ENCODE measurements at regions not wholly inside any gene's neighbourhood (a gene's known extent, or its start where the extent isn't known, plus 50 kb on each side); places are given as distances from the start of the nearest gene placed in this dataset.

GRCh38 chr3:117439812-117440211 is 730.2 kb downstream of the TUSC7 start:
- intact Hi-C loops (cut with DNase I): no loop called here
- H3K4me1 ChIP-seq: no peaks in the 10 kb centered on the region
- TF ChIP-seq POLR2A (IDR thresholded peaks at IDR 0.05) (no peak), CTCF (IDR thresholded peaks at IDR 0.05) (peak in 4 of 6 experiments; percentile 10 to 50 (median 44))
- no peak overlapping the region for H3K4me3 ChIP-seq (replicated peaks in 1 of 3)
- H3K9me3 ChIP-seq: no peaks in the 10 kb centered on the region
- H3K27me3 ChIP-seq: no peaks in the 10 kb centered on the region
- no peaks in the 10 kb centered on the region for H3K36me3 ChIP-seq
- no peak overlapping the region for H3K27ac ChIP-seq
- WGBS, 2 donors: 77% methylated on average over 3 of the region's 3 CpGs
- peak in 1 of 2 donors; percentile 1 for DNase-seq

GRCh38 chr3:117441851-117442250 is 732.3 kb downstream of the TUSC7 start:
- H3K4me1 ChIP-seq: no peaks in the 10 kb centered on the region
- H3K36me3 ChIP-seq: no peaks in the 10 kb centered on the region
- no peak for TF ChIP-seq POLR2A (IDR thresholded peaks at IDR 0.05)
- TF ChIP-seq CTCF (IDR thresholded peaks at IDR 0.05): no peak
- H3K4me3 ChIP-seq (replicated peaks in 1 of 3): no peak overlapping the region
- H3K9me3 ChIP-seq: no peaks in the 10 kb centered on the region
- no peak for DNase-seq
- H3K27ac ChIP-seq: no peak overlapping the region
- intact Hi-C loops (cut with DNase I): no loop called here
- no peaks in the 10 kb centered on the region for H3K27me3 ChIP-seq
- whole genome bisulfite sequencing, 2 donors: 78 to 86% methylated on average over 4 of the region's 4 CpGs

GRCh38 chr3:117442566-117442965 is 733.0 kb downstream of the TUSC7 start:
- DNase-seq: no peak
- TF ChIP-seq CTCF (IDR thresholded peaks at IDR 0.05) (no peak), POLR2A (IDR thresholded peaks at IDR 0.05) (no peak)
- no peaks in the 10 kb centered on the region for H3K36me3 ChIP-seq
- H3K27me3 ChIP-seq: no peaks in the 10 kb centered on the region
- intact Hi-C loops (cut with DNase I): no loop called here
- H3K9me3 ChIP-seq: no peaks in the 10 kb centered on the region
- 89 to 93% methylated on average over 4 of the region's 4 CpGs for WGBS, 2 donors
- H3K4me3 ChIP-seq (replicated peaks in 1 of 3): no peak overlapping the region
- H3K27ac ChIP-seq: no peak overlapping the region
- H3K4me1 ChIP-seq: no peaks in the 10 kb centered on the region

GRCh38 chr3:117443014-117443413 is 733.4 kb downstream of the TUSC7 start:
- no peak for DNase-seq
- Histone ChIP-seq H3K4me1 (no peaks in the 10 kb centered on the region), H3K4me3 (replicated peaks in 1 of 3) (no peak overlapping the region), H3K27me3 (no peaks in the 10 kb centered on the region), H3K27ac (no peak overlapping the region), H3K36me3 (no peaks in the 10 kb centered on the region), H3K9me3 (no peaks in the 10 kb centered on the region)
- intact Hi-C loops (cut with DNase I): no loop called here
- TF ChIP-seq CTCF (IDR thresholded peaks at IDR 0.05): no peak
- TF ChIP-seq POLR2A (IDR thresholded peaks at IDR 0.05): no peak
- 85 to 88% methylated on average over 5 of the region's 5 CpGs for WGBS, 2 donors

GRCh38 chr3:117444175-117444574 is 734.6 kb downstream of the TUSC7 start:
- intact Hi-C loops (cut with DNase I): no loop called here
- DNase-seq: no peak
- WGBS, 2 donors: 79 to 86% methylated on average over 2 to 4 of the region's 4 CpGs
- no peak overlapping the region for H3K27ac ChIP-seq
- no peaks in the 10 kb centered on the region for H3K9me3 ChIP-seq
- no peaks in the 10 kb centered on the region for H3K36me3 ChIP-seq
- no peak overlapping the region for H3K4me3 ChIP-seq (replicated peaks in 1 of 3)
- H3K27me3 ChIP-seq: no peaks in the 10 kb centered on the region
- TF ChIP-seq CTCF (IDR thresholded peaks at IDR 0.05) (no peak), POLR2A (IDR thresholded peaks at IDR 0.05) (no peak)
- H3K4me1 ChIP-seq: no peaks in the 10 kb centered on the region

All from thyroid gland (tissue), 4 donors.